CD4-positive, alpha-beta T cell treated with Interleukin-21 for 1 hour (primary cell): ENCODE measurements at regions not wholly inside any gene's neighbourhood (a gene's known extent, or its start where the extent isn't known, plus 50 kb on each side); places are given as distances from the start of the nearest gene placed in this dataset.
"Not testable (repeated sequence)": the region's sequence is repeated elsewhere in the genome, so short reads cannot be mapped to it uniquely, and the experiment has no call there.

Source experiments
- DNase-seq: peaks from one replicate; pipeline ENCODE4 v3.0.0-alpha.2; 2020

DNA sequence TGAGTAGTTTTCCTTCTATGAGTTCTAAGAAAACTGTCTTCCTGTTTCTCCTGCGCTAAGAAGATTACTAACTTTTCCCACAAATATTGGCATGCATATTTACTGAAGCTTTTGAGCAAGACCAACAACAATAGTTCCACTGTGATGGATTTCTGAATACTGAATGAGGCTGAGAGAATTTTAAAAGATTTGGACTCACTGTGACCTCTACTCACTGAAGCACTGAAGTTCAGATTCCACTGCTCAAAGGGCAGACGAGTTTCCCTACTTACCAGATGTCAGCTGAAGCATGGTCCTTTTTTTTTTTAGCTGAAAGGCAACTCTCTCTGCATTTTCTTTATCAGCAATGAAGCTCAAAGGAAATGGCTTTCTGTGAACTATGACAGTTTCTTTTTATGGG lies 718.5 kb downstream of the RFPL4B start:
- no peak for DNase-seq

DNA sequence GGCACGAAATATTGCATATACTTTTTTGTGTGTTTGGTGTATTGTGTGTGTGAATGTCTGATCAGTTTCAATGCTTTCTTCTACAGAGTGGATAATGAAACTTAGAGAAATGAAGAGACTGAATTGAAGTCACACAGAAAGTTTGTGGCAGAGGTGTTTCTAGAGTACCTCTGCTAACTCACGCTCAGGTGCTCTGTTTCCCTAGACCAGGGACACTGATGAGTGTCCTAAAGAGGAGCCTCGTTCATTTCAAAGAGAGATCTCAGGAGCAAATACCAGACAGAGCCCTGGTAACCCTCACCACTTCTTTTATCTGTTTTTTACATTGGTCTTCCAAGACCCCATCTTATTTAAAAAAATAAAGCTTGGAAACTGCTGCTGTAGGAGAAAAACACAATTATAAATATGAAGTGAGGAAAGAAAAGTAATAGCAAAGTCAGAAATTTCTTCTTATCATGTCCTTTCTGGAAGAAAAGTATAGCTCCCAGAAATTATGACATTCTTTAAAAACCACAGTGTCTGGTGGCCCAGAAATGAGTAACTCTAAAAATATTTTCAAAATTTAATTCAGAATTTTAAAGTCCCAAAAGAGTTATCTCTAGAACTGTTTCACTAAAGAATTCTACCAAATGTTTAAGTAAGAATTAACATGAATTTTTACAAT lies 720.6 kb downstream of the RFPL4B start:
- DNase-seq, result no peak

DNA sequence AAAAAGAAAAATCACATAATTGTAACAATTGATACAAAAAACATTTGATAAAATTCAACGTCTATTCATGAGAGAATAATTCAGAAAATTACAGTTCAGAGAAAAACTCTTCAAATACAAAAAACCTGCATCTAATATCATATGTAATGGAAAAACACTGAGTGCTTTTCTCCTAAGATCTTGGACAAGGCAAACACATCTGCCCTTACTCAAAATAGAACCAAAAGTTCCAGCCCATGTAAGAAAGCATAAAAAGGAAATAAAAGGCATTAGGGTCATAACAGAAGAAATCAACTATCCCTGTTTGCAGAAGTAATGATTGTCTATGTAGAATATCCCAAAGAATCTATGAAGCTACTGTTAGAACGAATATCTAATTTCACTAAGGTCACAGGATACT lies 721.4 kb downstream of the RFPL4B start:
- no peak for DNase-seq

DNA sequence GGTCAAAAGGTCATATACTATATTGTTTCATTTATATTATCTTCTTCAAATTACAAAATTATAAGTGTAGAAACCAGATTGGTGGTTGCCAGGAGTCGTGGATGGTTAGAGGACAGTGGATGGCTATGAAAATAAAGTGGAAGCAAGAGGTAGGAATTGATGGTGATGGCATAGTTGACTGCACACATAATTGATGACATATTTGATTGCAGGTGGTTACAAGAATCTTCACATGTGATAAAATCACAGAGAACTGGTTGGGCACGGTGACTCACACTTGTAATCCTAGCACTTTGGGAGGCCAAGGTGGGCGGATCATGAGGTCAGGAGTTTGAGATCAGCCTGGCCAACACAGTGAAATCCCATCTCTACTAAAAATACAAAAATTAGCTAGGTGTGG lies 723.6 kb downstream of the RFPL4B start:
- not testable (repeated sequence) for DNase-seq

- no peak for DNase-seq
Observed at GRCh38 chr6:113073611-113074191, 726.6 kb downstream of the RFPL4B start.

GRCh38 chr6:113076116-113076515 lies 729.0 kb downstream of the RFPL4B start:
- DNase-seq, result no peak

DNA sequence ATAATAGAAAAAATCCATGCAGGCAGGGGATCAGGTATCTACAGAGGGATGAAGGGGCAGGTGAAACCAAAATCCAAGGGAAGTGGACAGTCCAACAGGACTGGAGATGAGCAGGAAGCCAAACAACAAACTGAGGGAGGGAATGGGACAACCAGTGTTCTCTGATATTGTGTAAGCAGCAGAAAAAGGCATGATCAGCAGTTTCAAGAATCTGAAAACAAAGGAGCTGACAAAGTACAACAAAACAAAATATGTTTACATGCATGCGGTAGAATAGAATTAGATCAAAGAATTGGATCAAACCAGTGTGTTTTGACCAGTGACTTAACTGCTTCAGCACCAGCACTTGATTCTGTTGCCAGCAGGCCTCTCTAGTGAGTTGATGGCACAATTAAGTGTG lies 729.7 kb downstream of the RFPL4B start:
- no peak for DNase-seq

- no peak for DNase-seq
Observed at GRCh38 chr6:113077794-113078193, 730.7 kb downstream of the RFPL4B start.

DNA sequence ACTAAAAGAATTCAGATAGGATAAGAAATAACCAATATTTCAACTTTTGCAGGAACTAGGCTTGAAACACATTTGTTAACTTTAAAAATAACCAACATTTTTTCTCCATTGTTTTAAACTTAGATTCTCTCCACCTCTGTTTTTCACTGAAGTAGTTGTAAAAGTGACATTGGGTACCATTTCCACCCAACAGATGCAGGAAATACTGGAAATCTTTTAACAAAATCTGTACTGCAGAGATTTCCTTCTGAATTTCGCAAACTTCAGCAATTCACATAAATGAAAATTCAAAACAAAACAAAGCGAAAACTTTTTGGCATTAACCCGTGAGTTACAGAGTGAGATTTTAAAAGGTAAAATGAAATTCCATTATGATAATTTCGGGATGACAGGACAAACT lies 731.7 kb downstream of the RFPL4B start:
- no peak for DNase-seq

- DNase-seq, result no peak
Observed at GRCh38 chr6:113082745-113083144, 735.6 kb downstream of the RFPL4B start.

- DNase-seq, result no peak
Observed at GRCh38 chr6:113083947-113084346, 736.8 kb downstream of the RFPL4B start.

GRCh38 chr6:113089056-113089455 lies 741.9 kb downstream of the RFPL4B start:
- no peak for DNase-seq

GRCh38 chr6:113092795-113093194 lies 745.7 kb downstream of the RFPL4B start:
- no peak for DNase-seq

DNA sequence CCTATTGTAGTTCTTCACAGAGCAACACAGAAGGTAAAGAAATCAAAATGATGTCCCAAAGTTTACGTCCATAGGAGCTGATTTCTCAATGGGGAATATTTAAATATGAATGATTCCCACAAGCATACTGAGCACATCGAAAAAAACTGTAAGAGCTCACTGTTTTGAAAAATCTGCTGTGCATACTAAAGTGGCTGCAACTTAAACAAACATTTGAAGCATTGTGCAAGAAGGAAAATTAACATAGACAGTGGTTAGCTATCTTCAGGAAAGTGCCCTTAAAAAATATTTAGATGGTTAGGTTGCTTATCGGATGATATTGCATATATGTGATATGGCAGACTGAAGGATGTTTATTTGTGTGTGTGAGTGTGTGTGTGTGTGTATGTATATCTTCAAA lies 747.6 kb downstream of the RFPL4B start:
- DNase-seq, result no peak

- DNase-seq, result no peak
Observed at GRCh38 chr6:113095841-113096240, 748.7 kb downstream of the RFPL4B start.

DNA sequence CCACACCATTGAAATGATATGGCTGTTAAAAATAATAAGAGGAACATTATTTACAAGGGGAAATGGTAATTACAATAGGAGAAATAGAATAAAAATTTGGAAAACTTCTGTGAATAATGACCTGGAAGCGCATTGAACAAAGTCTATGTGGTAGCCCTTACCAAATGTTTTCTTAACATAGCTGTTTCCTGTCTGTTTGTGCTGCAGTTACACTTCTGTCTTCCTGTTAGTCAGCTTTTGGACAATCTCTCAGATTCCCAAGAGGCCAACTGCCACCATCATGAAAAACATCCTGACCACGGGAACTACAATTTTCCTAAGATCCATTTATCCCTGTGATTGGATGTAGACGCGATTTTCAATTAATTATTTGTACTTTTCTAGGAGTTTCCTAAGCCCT lies 754.4 kb upstream of the MARCKS start:
- DNase-seq, result no peak

DNA sequence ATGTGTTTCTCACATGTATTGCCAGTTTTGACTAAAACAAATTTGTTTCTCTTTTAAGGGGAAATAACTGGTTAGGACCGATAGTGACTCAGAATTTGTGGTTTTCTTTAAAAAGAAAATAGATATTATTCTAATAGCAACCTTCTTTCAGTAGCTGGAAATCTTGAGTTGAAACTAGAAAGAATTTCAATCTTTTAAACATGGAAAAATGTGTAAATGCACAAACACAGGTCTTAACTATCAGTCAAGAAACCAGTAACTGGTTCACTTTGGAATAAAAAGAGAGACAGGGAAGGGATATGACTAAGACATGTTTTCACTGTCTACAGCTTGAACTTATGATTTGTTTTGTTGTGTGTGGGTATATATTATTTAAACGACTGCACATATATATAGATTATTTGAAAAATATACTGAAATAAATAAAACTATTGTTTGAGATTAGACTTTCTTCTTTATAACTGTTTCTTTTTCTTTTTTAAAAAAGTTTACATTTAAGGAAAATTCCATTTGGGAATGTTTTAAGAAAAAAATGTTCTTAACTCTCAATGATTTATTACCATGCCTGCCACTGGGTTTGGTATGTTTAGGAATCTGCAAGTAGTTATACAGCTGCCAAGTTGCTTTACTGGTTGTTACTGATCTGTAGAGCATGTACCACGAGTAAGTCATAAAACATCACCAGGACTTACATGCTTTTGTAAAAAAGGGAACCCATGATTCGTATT lies 753.3 kb upstream of the MARCKS start:
- DNase-seq, result no peak

GRCh38 chr6:113104541-113104940 lies 752.6 kb upstream of the MARCKS start:
- DNase-seq, result no peak

DNA sequence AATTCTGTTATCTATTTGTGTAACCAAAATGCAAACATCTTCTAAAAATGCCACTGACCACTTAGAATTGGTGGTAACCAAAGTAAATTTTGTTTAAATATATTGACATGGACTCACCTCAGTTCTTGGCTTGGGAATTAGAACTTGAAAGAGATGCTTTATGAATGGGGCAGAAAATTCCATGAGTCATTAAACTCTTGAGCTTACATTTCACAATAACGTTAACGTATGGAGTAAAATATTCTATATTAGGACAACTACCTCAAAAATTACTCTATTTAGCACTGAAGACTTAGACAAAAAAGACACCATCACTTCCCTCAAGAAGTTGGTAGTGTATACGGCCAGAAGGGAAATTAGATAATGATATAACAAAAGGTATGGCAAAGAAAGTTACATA lies 752.2 kb upstream of the MARCKS start:
- DNase-seq, result no peak

DNA sequence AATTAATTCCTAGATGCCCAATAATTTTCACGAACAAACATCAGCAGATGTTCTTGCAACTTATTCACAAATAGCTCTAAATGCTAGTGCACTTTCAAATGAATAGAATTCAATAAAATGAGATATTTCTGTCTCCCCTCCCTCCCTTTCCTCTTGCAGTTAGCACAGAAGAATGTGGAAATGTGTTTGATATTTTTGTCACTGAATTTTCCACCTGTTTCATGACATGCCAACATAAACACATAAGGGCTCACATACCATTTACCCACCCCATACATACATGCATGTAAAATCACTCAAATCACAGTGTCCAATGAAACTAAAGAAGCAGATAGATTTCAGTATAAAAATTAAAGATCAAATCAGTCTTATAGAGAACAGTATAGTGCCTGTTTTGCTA lies 746.9 kb upstream of the MARCKS start:
- DNase-seq, result no peak

- DNase-seq, result no peak
Observed at GRCh38 chr6:113111550-113111949, 745.6 kb upstream of the MARCKS start.

DNA sequence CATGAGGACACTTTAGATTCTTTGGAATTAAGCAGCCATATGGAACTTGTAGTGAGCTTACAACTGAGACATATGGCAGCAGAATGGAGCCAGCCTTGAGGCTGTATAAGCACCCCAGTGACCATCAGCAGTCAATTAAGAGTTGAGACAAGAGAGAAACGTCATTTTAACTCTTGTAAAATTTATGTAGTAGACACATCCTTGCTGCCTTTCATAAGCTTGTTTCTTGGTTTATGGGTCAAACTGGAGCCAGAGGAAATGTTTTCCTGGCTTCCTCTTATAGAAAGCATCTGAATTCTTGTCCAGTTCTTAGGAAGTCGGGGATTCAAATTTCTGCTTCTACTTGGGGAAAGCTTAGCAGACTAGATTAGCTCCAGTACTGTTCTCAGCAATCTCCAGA lies 745.1 kb upstream of the MARCKS start:
- no peak for DNase-seq

DNA sequence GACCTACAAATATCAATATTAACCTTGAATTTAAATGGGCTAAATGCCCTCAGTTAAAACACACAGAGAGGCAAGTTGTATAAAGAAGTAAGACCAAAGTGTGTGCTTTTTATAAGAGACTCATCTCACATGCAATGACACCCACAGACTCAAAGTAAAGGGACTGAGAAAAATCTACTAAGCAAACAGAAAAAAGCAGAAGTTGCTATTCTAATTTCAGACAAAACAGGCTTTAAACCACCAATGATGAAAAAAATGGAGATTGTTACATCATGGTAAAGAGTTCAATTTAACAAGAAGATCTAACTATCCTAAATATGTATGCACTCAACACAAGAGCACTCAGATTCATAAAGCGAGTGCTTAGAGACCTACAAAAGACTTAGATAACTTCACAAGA lies 741.9 kb upstream of the MARCKS start:
- no peak for DNase-seq

DNA sequence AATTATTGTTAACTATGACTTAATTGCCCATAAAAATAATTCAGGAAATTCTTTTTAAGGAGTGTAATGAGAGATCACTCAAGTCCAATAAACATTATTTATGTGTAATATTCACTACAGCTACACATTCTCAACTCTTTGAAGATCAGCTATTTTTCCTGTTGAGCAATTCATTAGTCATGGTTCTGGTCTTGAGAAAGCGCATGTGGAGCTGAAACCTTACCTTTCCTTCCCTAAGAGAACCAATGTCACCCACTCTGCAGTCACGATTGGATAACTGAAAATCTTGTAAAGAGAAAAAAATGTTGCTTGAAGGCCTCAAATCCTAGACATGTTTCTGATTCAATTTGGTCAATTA lies 736.9 kb upstream of the MARCKS start:
- no peak for DNase-seq
